Tibial nerve (tissue), 3 donors: ENCODE measurements at regions not wholly inside any gene's neighbourhood (a gene's known extent, or its start where the extent isn't known, plus 50 kb on each side); places are given as distances from the start of the nearest gene placed in this dataset.

ENCODE experiments used
- CTCF ChIP-seq, 5 experiments: fragments of 200-600 bp in 3 of 5; fragments of 450-650 bp in 2 of 5; sonication (generic) in 3 of 5; IDR thresholded peaks; one replicate each; pipeline ENCODE4 v1.5.1; 2016 to 2019; ENCODE audit warnings: antibody characterized with exemption in 5 of 5, mild to moderate bottlenecking in 3 of 5, moderate library complexity in 2 of 5
- POLR2A ChIP-seq, 2 donors: fragments of 450-650 bp; IDR thresholded peaks; one replicate each; pipeline ENCODE4 v1.6.1; 2017; ENCODE audit warnings: antibody characterized with exemption in 2 of 2, mild to moderate bottlenecking in 2 of 2, moderate library complexity in 2 of 2

- no peak for TF ChIP-seq CTCF (IDR thresholded peaks at IDR 0.05)
- TF ChIP-seq POLR2A (IDR thresholded peaks at IDR 0.05) = no peak
Observed at GRCh38 chr2:8028036-8028435, 653.8 kb upstream of the ID2 start.
